CD4-positive, alpha-beta T cell treated with Interleukin-2 at 100 ng/mL for 4 hours (primary cell): ENCODE measurements at regions not wholly inside any gene's neighbourhood (a gene's known extent, or its start where the extent isn't known, plus 50 kb on each side); places are given as distances from the start of the nearest gene placed in this dataset.

ENCODE experiments used
- DNase-seq: peaks from one replicate; pipeline ENCODE4 v3.0.0-alpha.2; 2020; ENCODE audit warnings: low spot score

- no peak for DNase-seq
Observed at GRCh38 chr11:15816260-15816871, 540.0 kb downstream of the SOX6 start.

- no peak for DNase-seq
Observed at GRCh38 chr11:15817001-15817400, 539.3 kb downstream of the SOX6 start.

GRCh38 chr11:15818132-15818842 lies 538.1 kb downstream of the SOX6 start:
- DNase-seq: no peak

- DNase-seq: no peak
Observed at GRCh38 chr11:15819679-15820286, 536.6 kb downstream of the SOX6 start.

- DNase-seq: no peak
Observed at GRCh38 chr11:15821451-15821850, 534.9 kb downstream of the SOX6 start.

- no peak for DNase-seq
Observed at GRCh38 chr11:15824060-15824459, 532.3 kb downstream of the SOX6 start.

GRCh38 chr11:15825976-15826650 lies 530.2 kb downstream of the SOX6 start:
- no peak for DNase-seq

- no peak for DNase-seq
Observed at GRCh38 chr11:15826826-15827225, 529.5 kb downstream of the SOX6 start.

- no peak for DNase-seq
Observed at GRCh38 chr11:15828215-15828853, 528.0 kb downstream of the SOX6 start.

GRCh38 chr11:15829312-15829711 lies 527.0 kb downstream of the SOX6 start:
- no peak for DNase-seq

- DNase-seq: no peak
Observed at GRCh38 chr11:15830741-15831428, 525.5 kb downstream of the SOX6 start.

- no peak for DNase-seq
Observed at GRCh38 chr11:15835788-15836411, 520.4 kb downstream of the SOX6 start.

GRCh38 chr11:15836795-15837194 lies 519.6 kb downstream of the SOX6 start:
- DNase-seq: no peak

GRCh38 chr11:15837901-15838489 lies 518.4 kb downstream of the SOX6 start:
- DNase-seq: no peak

- DNase-seq: no peak
Observed at GRCh38 chr11:15839061-15839460, 517.3 kb downstream of the SOX6 start.

- DNase-seq: no peak
Observed at GRCh38 chr11:15840966-15841365, 515.4 kb downstream of the SOX6 start.

GRCh38 chr11:15841931-15842740 lies 514.2 kb downstream of the SOX6 start:
- DNase-seq: no peak

- DNase-seq: no peak
Observed at GRCh38 chr11:15843309-15843872, 513.0 kb downstream of the SOX6 start.

GRCh38 chr11:15845261-15845660 lies 511.1 kb downstream of the SOX6 start:
- no peak for DNase-seq
